GM18870 (cell line): ENCODE measurements at regions not wholly inside any gene's neighbourhood (a gene's known extent, or its start where the extent isn't known, plus 50 kb on each side); places are given as distances from the start of the nearest gene placed in this dataset.

Experiments used
- ATAC-seq: cut with Tn5 transposase; IDR thresholded peaks from one replicate; pipeline ENCODE4 v1.9.1; 2021; ENCODE audit warnings: moderate library complexity; ENCODE audit not compliant: unreplicated experiment

DNA sequence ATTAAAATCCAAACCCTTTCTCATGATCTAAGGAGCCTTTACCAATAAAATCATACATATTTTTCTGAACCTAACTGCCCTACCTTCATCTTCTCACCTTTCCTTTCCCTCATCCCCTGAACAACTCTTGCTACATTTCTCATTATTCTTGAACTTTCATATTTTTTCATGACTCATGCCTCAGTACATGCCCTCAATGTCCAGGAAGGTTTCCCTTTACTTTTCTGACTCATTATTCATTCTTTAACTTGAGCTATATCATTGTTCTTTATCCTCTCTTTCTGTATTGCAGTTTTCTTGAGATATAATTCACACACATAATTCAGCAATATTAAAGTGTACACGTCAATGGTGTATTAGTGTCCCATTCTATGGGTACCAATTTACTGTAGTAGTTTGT is 231.0 kb downstream of the ALG10B start:
- ATAC-seq, result no peak

DNA sequence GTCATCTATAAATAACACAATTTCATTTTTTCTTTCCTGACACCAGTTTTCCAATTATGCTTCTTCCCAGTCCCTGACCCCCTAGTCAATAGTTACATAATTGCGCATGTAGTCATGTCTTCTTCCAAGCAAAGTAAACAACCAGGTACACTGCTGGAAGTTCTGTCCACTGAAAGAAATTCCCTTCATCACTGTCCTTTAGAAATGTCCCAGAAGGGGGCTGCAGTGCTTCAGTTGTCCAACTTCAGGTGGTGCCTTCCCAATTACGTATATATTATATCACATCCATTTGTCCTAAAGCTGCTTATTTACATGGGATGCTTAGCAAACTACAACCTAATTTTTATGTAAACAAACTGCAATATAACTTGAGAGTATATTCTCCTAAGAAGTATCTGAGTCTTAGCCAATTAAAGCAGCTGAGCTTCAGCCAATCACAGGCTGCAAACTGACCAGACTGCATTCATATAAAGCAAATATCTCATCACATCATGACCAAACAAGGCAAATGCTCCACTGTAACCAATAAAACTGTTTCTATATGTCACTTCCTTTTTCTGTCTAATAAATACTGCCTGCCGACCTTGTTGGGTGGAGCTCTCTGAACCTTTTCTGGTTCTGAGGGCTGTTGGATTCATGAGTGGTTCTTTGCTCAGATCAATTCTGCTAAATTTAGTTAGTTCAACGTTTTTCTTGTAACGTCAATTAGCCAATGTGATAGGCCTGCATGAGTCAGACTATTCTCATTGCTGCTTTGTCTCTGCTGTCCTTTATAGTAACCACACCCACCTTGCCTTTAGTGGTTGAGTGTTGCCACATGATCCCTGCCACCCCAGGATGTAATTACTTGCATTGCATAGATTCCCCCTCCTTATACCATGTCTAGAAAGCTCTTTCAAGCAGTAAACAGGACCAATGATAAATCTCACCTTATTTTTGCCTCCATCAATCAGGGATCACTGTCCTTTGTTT is 239.3 kb downstream of the ALG10B start:
- ATAC-seq, result no peak

DNA sequence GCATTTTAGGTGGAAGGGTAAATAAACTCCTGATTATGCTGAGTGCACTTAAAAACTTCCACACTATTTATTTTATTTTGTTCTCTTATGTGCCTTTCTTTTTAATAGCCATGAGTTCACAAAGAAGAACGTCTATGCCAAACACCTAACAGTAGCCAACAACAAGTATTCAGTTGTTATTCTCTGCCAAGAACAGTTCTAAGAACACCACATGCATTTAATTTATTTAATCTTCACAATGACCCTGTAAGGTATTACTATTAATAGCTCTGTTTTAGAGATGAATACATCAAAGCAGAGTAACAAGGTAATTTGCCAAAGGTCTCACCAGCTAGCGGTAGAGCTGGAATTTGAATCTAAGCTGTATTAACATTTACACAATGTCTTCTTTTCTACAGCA is 240.1 kb downstream of the ALG10B start:
- no peak for ATAC-seq

DNA sequence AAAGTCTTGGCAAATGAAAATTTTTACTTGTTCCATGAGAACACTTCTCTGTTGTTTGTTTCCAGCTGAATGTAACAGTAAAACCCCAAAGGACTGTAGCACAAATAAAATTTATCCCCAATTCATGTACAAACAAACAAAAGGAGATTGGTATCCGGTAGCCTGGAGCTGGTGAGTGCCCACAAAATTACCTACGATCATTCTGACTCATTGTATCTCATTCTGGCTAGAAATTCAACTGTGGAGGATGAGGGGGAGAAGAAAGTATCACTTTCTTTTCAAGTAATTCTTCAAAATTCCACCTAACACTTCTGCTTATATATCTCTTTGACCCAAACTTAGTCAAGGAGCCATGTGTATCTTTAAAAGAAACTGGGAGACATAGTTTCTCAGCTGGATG is 268.5 kb downstream of the ALG10B start:
- ATAC-seq, result peak; percentile 63

DNA sequence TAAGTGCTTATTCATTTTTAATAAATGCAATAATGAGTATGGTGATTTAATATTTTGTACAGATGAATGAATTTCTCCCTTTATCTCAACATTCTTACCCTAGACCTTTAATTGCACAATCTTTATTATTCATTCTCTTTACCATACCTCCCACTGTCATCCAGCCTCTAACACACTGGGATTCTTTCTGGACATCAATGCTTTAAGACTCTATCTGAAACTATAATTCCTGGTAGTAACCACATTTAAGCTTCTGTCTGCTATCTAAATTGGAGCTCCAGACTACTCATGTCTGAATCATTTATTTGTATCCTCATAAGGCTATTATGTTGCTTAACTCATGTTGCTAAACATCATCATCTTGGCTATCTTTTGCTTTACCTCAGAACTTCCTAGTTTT is 270.2 kb downstream of the ALG10B start:
- no peak for ATAC-seq

DNA sequence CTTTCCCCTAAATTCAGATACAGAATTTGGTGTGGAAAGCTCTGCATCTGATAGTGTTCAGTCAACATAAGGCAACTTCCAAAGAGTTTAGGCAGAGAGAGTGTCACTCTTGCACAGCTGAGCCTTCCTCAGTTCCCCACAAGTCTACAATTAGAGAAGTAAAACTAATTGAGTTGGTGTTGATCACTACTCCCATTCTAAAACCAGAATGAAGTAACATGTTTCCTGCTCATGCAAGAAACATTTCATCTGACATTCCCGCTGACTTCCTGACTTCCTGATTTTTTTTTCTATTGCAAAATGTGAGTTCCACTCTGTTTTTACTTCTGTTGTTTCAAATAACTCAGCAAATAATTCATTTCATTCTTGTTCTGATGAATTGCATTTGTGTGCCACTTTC is 271.0 kb downstream of the ALG10B start:
- ATAC-seq, result no peak

DNA sequence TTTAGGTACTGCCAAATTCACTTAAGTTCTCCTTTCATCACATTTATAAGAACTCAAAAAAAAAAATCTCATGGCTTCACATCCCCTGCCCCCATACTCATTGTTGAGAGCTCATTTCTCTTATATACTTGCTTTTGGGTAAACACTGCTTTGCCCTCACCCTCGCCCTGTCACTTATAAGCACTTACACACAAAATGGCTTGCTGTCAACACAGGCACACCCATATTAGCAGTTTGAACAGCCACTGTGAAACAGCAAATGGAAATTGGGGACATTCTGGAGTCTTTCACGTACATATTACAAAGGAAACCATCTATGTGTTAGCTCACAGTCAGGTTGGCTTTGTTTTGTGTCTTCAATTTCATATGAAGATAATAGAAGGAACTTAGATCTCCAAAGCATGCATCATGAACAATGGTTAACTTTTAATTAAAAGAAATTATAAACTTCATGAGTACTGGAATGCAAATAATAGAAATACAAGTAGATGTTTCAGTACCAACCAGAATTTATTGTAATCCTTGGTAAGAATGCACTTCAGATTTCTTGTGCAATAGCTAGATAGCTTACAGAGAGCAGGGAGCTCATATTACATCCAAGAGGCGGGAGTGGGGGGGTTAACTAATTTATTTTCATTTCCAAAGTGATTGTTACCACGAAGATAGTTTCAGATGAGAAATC is 272.2 kb downstream of the ALG10B start:
- no peak for ATAC-seq

DNA sequence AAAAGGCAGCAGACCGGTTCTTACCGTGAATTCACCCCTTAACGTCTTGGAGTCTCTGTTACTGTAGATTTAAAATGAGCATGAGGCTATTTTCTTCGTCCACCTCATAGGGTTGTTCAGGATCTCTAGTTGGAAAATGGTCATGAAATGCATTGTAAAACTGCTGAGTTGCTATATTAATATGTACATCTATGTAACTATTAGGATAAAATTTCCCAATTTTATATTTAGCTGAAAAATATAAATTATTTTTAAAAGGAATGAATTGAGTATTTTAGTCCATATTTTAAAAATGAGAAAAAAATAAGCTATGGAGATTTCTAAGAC is 272.7 kb downstream of the ALG10B start:
- no peak for ATAC-seq

DNA sequence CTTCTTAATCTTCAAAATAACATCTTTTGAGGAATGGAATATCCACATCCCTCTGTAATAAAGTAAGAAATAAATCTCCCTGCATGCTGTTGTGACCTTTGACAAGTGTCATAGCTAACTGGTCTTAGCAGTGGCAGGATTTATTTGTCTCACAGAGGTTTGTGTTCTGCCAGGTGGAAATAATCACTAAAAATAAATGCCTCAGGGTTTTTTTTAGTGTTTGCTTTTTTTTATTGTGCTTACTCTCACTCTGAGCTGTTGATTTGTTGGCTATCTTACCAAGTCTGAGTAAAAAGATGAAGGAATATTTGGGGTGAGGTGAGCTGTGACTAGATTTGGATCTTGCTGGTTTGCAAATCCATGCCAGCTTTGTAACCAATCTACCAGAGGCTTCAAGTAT is 285.4 kb downstream of the ALG10B start:
- ATAC-seq, result no peak
